Body of pancreas (tissue), 4 donors: ENCODE measurements at regions not wholly inside any gene's neighbourhood (a gene's known extent, or its start where the extent isn't known, plus 50 kb on each side); places are given as distances from the start of the nearest gene placed in this dataset.

Source experiments
- ATAC-seq: fragments of 150-250 bp; one replicate; pipeline ENCODE4 v1.9.1; 2016
- DNase-seq, 4 donors: peaks; one replicate each; pipeline ENCODE4 v3.0.0-alpha.2; 2019
- H3K27ac ChIP-seq, 4 donors: fragments of 200-600 bp; sonication (generic); 1 replicate in 3 of 4; 2 replicates in 1 of 4; pipeline versions ENCODE4 v1.5.1 to v1.6.1; 2016 to 2019; ENCODE audit warnings: mild to moderate bottlenecking in 1 of 4, mixed read lengths in 1 of 4, moderate library complexity in 1 of 4
- H3K27me3 ChIP-seq, 2 donors: fragments of 200-600 bp; sonication (generic); one replicate each; pipeline ENCODE4 v1.6.0; 2016; ENCODE audit warnings: mild to moderate bottlenecking in 1 of 2
- H3K36me3 ChIP-seq, 2 donors: fragments of 200-600 bp; sonication (generic); replicated peaks in 1 of 2; 2 replicates each; pipeline ENCODE4 v1.5.1; 2016; ENCODE audit warnings: low read depth in 2 of 2; ENCODE audit not compliant: insufficient read depth in 1 of 2
- H3K4me1 ChIP-seq: fragments of 200-600 bp; sonication (generic); one replicate; pipeline ENCODE4 v1.6.0; 2016
- H3K4me3 ChIP-seq, 2 donors: fragments of 200-600 bp; sonication (generic); 1 replicate in 1 of 2; 2 replicates in 1 of 2; pipeline ENCODE4 v1.5.1; 2016 to 2019
- H3K9me3 ChIP-seq, 3 donors: fragments of 200-600 bp; sonication (generic); 1 replicate in 2 of 3; 2 replicates in 1 of 3; pipeline ENCODE4 v1.5.1; 2016
- CTCF ChIP-seq, 7 experiments: fragments of 450-650 bp in 4 of 7; fragments of 200-600 bp in 3 of 7; sonication (generic) in 3 of 7; IDR thresholded peaks; one replicate each; pipeline ENCODE4 v1.5.1; 2016 to 2019; ENCODE audit warnings: antibody characterized with exemption in 7 of 7
- POLR2A ChIP-seq, 3 donors: fragments of 450-650 bp; IDR thresholded peaks; one replicate each; pipeline ENCODE4 v1.6.1; 2016; ENCODE audit warnings: antibody characterized with exemption in 3 of 3, mild to moderate bottlenecking in 2 of 3
- WGBS, 2 donors: methylation state at CpG; one replicate each; pipeline ENCODE4 v1.1.5; 2017; 5-methylcytosine and 5-hydroxymethylcytosine counted together
- intact Hi-C: fragments of 100-400 bp; cut with DNase I; formaldehyde crosslinking; loops from one replicate; pipeline ENCODE4 v1.15.1; 2023

- ATAC-seq (no peak), DNase-seq (no peak)
- no peak overlapping the region for H3K4me3 ChIP-seq
- no peak for TF ChIP-seq POLR2A (IDR thresholded peaks at IDR 0.05)
- TF ChIP-seq CTCF (IDR thresholded peaks at IDR 0.05), result no peak
- no peak overlapping the region for H3K27ac ChIP-seq
- no peaks in the 10 kb centered on the region for H3K36me3 ChIP-seq
- intact Hi-C loops, result no loop called here
- H3K4me1 ChIP-seq, result no peaks in the 10 kb centered on the region
- no peaks in the 10 kb centered on the region for H3K9me3 ChIP-seq
- H3K27me3 ChIP-seq, result no peaks in the 10 kb centered on the region
- 69 to 79% methylated on average over 7 of the region's 7 CpGs for WGBS, 2 donors
These were observed 127.6 kb upstream of the SLC1A3 start for GRCh38 chr5:36478646-36479317.

GRCh38 chr5:36481454-36482120 is 124.8 kb upstream of the SLC1A3 start:
- no peak for TF ChIP-seq CTCF (IDR thresholded peaks at IDR 0.05)
- TF ChIP-seq POLR2A (IDR thresholded peaks at IDR 0.05), result no peak
- 64 to 72% methylated on average over 5 of the region's 5 CpGs for WGBS, 2 donors
- no peak for DNase-seq
- H3K36me3 ChIP-seq, result no peaks in the 10 kb centered on the region
- H3K4me3 ChIP-seq, result no peak overlapping the region
- no peaks in the 10 kb centered on the region for H3K9me3 ChIP-seq
- no peaks in the 10 kb centered on the region for H3K27me3 ChIP-seq
- no peak overlapping the region for H3K27ac ChIP-seq
- ATAC-seq, result no peak
- no peaks in the 10 kb centered on the region for H3K4me1 ChIP-seq
- intact Hi-C loops, result no loop called here

- Histone ChIP-seq H3K9me3 (no peaks in the 10 kb centered on the region), H3K27ac (no peak overlapping the region), H3K4me3 (no peak overlapping the region), H3K27me3 (no peaks in the 10 kb centered on the region), H3K4me1 (no peaks in the 10 kb centered on the region), H3K36me3 (no peaks in the 10 kb centered on the region)
- TF ChIP-seq POLR2A (IDR thresholded peaks at IDR 0.05) (no peak), CTCF (IDR thresholded peaks at IDR 0.05) (no peak)
- DNase-seq (no peak), ATAC-seq (no peak)
- intact Hi-C loops, result no loop called here
These were observed 123.6 kb upstream of the SLC1A3 start for GRCh38 chr5:36482812-36483211.

- H3K27me3 ChIP-seq, result no peaks in the 10 kb centered on the region
- no peak overlapping the region for H3K27ac ChIP-seq
- no peak for ATAC-seq
- 74 to 90% methylated on average over 5 of the region's 5 CpGs for WGBS, 2 donors
- H3K4me3 ChIP-seq, result no peak overlapping the region
- no peak for DNase-seq
- no peaks in the 10 kb centered on the region for H3K9me3 ChIP-seq
- H3K4me1 ChIP-seq, result no peaks in the 10 kb centered on the region
- H3K36me3 ChIP-seq, result no peaks in the 10 kb centered on the region
- no peak for TF ChIP-seq POLR2A (IDR thresholded peaks at IDR 0.05)
- intact Hi-C loops, result no loop called here
These were observed 116.9 kb upstream of the SLC1A3 start for GRCh38 chr5:36489505-36489904.

- WGBS, 2 donors, result 50 to 54% methylated on average over 7 of the region's 7 CpGs
- Histone ChIP-seq H3K4me1 (no peaks in the 10 kb centered on the region), H3K36me3 (no peaks in the 10 kb centered on the region), H3K9me3 (no peaks in the 10 kb centered on the region), H3K27me3 (no peaks in the 10 kb centered on the region), H3K4me3 (no peak overlapping the region), H3K27ac (no peak overlapping the region)
- ATAC-seq (no peak), DNase-seq (no peak)
- intact Hi-C loops, result no loop called here
- TF ChIP-seq CTCF (IDR thresholded peaks at IDR 0.05), result no peak
- no peak for TF ChIP-seq POLR2A (IDR thresholded peaks at IDR 0.05)
These were observed 114.5 kb upstream of the SLC1A3 start for GRCh38 chr5:36491856-36492255.
